HepG2 (cell line): ENCODE measurements at regions not wholly inside any gene's neighbourhood (a gene's known extent, or its start where the extent isn't known, plus 50 kb on each side); places are given as distances from the start of the nearest gene placed in this dataset.

Source experiments
- CTCF ChIP-seq: sonication (generic); formaldehyde crosslinking; IDR thresholded peaks from 2 replicates; pipeline ENCODE4 v1.5.0; 2020; ENCODE audit warnings: mild to moderate bottlenecking, missing genetic modification reagents, moderate library complexity
- NONO ChIP-seq, 2 experiments: fragments of 450-650 bp in 1 of 2; sonication (generic) in 1 of 2; formaldehyde crosslinking in 1 of 2; IDR thresholded peaks in 1 of 2; conservative IDR thresholded peaks in 1 of 2; 2 replicates each; pipeline versions ENCODE4 v1.6.1 to v1.8.0; 2017 to 2022; ENCODE audit warnings: mild to moderate bottlenecking in 1 of 2, missing genetic modification reagents in 1 of 2, moderate library complexity in 1 of 2

GRCh38 chr14:82528016-82528415 lies 994.4 kb upstream of the SEL1L start:
- TF ChIP-seq CTCF (CRISPR knock-in tag) (no peak), NONO (IDR thresholded peaks at IDR 0.05) (no peak), NONO (CRISPR knock-in tag; conservative IDR thresholded peaks at IDR 0.05) (no peak)
